ENCODE measurements at regions not wholly inside any gene's neighbourhood (a gene's known extent, or its start where the extent isn't known, plus 50 kb on each side); places are given as distances from the start of the nearest gene placed in this dataset.

DNA sequence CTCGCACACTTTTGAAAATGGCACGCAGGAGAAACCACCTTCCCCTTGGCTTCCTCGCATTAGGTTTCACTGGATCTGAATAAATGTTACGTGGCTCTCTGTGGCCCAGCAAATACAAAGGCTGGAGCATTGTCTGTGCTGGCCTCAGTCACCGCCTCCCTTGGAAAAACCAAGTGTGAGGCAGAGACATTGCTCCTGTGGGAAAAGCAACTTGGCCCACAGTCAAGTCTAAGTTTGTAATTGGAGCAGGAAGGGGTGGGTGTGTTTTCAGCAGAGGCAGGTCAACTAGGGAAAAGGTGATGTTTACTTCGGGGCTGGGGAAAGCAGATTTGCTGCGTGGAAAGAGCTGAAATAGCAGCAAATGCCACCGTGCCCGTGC, 101.6 kb downstream of the IRS2 start:
- TF ChIP-seq, protein P1, sequence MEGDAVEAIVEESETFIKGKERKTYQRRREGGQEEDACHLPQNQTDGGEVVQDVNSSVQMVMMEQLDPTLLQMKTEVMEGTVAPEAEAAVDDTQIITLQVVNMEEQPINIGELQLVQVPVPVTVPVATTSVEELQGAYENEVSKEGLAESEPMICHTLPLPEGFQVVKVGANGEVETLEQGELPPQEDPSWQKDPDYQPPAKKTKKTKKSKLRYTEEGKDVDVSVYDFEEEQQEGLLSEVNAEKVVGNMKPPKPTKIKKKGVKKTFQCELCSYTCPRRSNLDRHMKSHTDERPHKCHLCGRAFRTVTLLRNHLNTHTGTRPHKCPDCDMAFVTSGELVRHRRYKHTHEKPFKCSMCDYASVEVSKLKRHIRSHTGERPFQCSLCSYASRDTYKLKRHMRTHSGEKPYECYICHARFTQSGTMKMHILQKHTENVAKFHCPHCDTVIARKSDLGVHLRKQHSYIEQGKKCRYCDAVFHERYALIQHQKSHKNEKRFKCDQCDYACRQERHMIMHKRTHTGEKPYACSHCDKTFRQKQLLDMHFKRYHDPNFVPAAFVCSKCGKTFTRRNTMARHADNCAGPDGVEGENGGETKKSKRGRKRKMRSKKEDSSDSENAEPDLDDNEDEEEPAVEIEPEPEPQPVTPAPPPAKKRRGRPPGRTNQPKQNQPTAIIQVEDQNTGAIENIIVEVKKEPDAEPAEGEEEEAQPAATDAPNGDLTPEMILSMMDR (IDR thresholded peaks at IDR 0.05; ENCODE audit: borderline replicate concordance, extremely low read depth, low read length, poor library complexity, severe bottlenecking), result no peak
- no peak for TF ChIP-seq EZH2 (IDR thresholded peaks at IDR 0.05; ENCODE audit: borderline replicate concordance, low read depth, low read length, severe bottlenecking)

Data from DND-41 (cell line).